HEK293 (cell line): ENCODE measurements at regions not wholly inside any gene's neighbourhood (a gene's known extent, or its start where the extent isn't known, plus 50 kb on each side); places are given as distances from the start of the nearest gene placed in this dataset.

Experiments
- CTCF ChIP-seq: fragments of 450-650 bp; formaldehyde crosslinking; IDR thresholded peaks from 2 replicates; pipeline ENCODE4 v1.5.1; 2016; ENCODE audit warnings: missing biosample characterization, missing genetic modification characterization
- HOXA7 ChIP-seq: sonication (generic); formaldehyde crosslinking; IDR thresholded peaks from 2 replicates; pipeline ENCODE4 v1.8.1; 2022; ENCODE audit warnings: missing genetic modification reagents, borderline replicate concordance
- OSR2 ChIP-seq: fragments of 450-650 bp; formaldehyde crosslinking; IDR thresholded peaks from 2 replicates; pipeline ENCODE4 v1.5.1; 2016; ENCODE audit warnings: missing biosample characterization, missing genetic modification characterization
- SETDB1 ChIP-seq: IDR thresholded peaks from one replicate; pipeline ENCODE4 v1.6.1; 2017; ENCODE audit warnings: mild to moderate bottlenecking, low read length, moderate library complexity, mixed read lengths; ENCODE audit not compliant: insufficient read length
- TCF7L2 ChIP-seq: IDR thresholded peaks from 2 replicates; pipeline ENCODE4 v1.6.1; 2011; ENCODE audit warnings: low read depth, mild to moderate bottlenecking, inconsistent platforms, low read length, moderate library complexity, borderline replicate concordance
- ZIC2 ChIP-seq: fragments of 450-650 bp; formaldehyde crosslinking; IDR thresholded peaks from 2 replicates; pipeline ENCODE4 v1.5.1; 2016; ENCODE audit warnings: missing biosample characterization, missing genetic modification characterization
- ZNF138 ChIP-seq: fragments of 450-650 bp; formaldehyde crosslinking; IDR thresholded peaks from 2 replicates; pipeline ENCODE4 v1.5.1; 2016; ENCODE audit warnings: missing biosample characterization, missing genetic modification characterization, borderline replicate concordance
- ZNF24 ChIP-seq: fragments of 450-650 bp; formaldehyde crosslinking; IDR thresholded peaks from 2 replicates; pipeline ENCODE4 v1.5.1; 2016; ENCODE audit warnings: missing biosample characterization, missing genetic modification characterization
- ZNF549 ChIP-seq: fragments of 450-650 bp; IDR thresholded peaks from 2 replicates; pipeline ENCODE4 v1.5.1; 2018; ENCODE audit warnings: missing biosample characterization, missing genetic modification characterization, mild to moderate bottlenecking, inconsistent platforms, moderate library complexity
- ZNF558 ChIP-seq: fragments of 450-650 bp; formaldehyde crosslinking; IDR thresholded peaks from 2 replicates; pipeline ENCODE4 v1.5.1; 2016; ENCODE audit warnings: missing biosample characterization, missing genetic modification characterization

- TF ChIP-seq ZIC2 (tag by site-specific recombination) (no peak), TCF7L2 (no peak), CTCF (tag by site-specific recombination) (no peak), OSR2 (peak; percentile 78), ZNF558 (tag by site-specific recombination) (no peak), SETDB1 (no peak), ZNF138 (tag by site-specific recombination) (no peak), ZNF549 (no peak), HOXA7 (CRISPR knock-in tag) (no peak), ZNF24 (tag by site-specific recombination) (no peak)
These were observed 229.2 kb downstream of the TTLL7 start for GRCh38 chr1:83769594-83770318.
